GM12878 (cell line): ENCODE measurements at regions not wholly inside any gene's neighbourhood (a gene's known extent, or its start where the extent isn't known, plus 50 kb on each side); places are given as distances from the start of the nearest gene placed in this dataset.
"Not testable (repeated sequence)": the region's sequence is repeated elsewhere in the genome, so short reads cannot be mapped to it uniquely, and the experiment has no call there.

ENCODE experiments used
- ATAC-seq: fragments of 200-7000 bp; cut with Tn5 transposase; 3 replicates; pipeline ENCODE4 v1.9.1; 2020; ENCODE audit warnings: mild to moderate bottlenecking, moderate library complexity
- BruUV-seq: library from RNA; stranded (reverse); fragments of 400-500 nt; replicated peaks from 2 replicates; lab custom pipeline; 2021; lab: Mats Ljungman, UMichigan
- CTCF ChIA-PET: fragments of 300-600 bp; sonication (Branson Sonifier 250); formaldehyde crosslinking; extraction: SDS; loops from one replicate; lab custom pipeline; 2021; ENCODE audit warnings: inconsistent platforms; lab: Yijun Ruan, JAX
- POLR2A ChIA-PET: fragments of 350-600 bp; formaldehyde crosslinking; extraction: SDS; loops from one replicate; lab custom pipeline; 2021; ENCODE audit warnings: inconsistent platforms; lab: Charles Lee
- RAD21 ChIA-PET: fragments of 300-600 bp; sonication (Branson Sonifier 250); formaldehyde crosslinking; loops from one replicate; lab custom pipeline; 2023; ENCODE audit warnings: antibody characterized with exemption; ENCODE audit not compliant: unreplicated experiment; lab: Charles Lee
- SMC1A ChIA-PET: fragments of 300-600 bp; sonication (Branson Sonifier 250); formaldehyde crosslinking; loops from one replicate; lab custom pipeline; 2023; ENCODE audit not compliant: unreplicated experiment, uncharacterized antibody; lab: Charles Lee
- DNase-seq: peaks from one replicate; pipeline ENCODE4 v3.0.0-alpha.2; 2011; ENCODE audit warnings: low read depth, low spot score
- FAIRE-seq: peaks from 3 replicates; lab custom pipeline; 2011; peaks lifted over from hg19 to GRCh38; lab: Jason Lieb, UNC
- H2AFZ ChIP-seq: 2 replicates; pipeline ENCODE4 v1.6.0; 2011; ENCODE audit warnings: low read depth, low read length, control low read depth; ENCODE audit not compliant: control insufficient read depth
- H3K27ac ChIP-seq: 2 replicates; pipeline ENCODE4 v1.5.1; 2011; ENCODE audit warnings: control low read depth; ENCODE audit not compliant: control insufficient read depth, insufficient read depth
- H3K27me3 ChIP-seq, 2 experiments: replicated peaks in 1 of 2; 2 replicates each; pipeline versions ENCODE4 v1.6.0 to v1.6.1; 2011; ENCODE audit warnings: low read length in 1 of 2; ENCODE audit not compliant: control insufficient read depth in 2 of 2, insufficient read depth in 2 of 2
- H3K36me3 ChIP-seq, 2 experiments: 2 replicates each; pipeline ENCODE4 v1.5.1; 2011; ENCODE audit warnings: low read length in 1 of 2; ENCODE audit not compliant: control insufficient read depth in 2 of 2, insufficient read depth in 2 of 2
- H3K4me1 ChIP-seq: 2 replicates; pipeline ENCODE4 v1.6.1; 2011; ENCODE audit warnings: mild to moderate bottlenecking, low read length, moderate library complexity, mixed read lengths; ENCODE audit not compliant: control insufficient read depth, insufficient read depth
- H3K4me2 ChIP-seq: 2 replicates; pipeline ENCODE4 v1.6.0; 2011; ENCODE audit warnings: control low read depth; ENCODE audit not compliant: control insufficient read depth, insufficient read depth
- H3K4me3 ChIP-seq: fragments of 200-600 bp; sonication (generic); 2 replicates; pipeline ENCODE4 v1.5.1; 2016
- H3K79me2 ChIP-seq: 2 replicates; pipeline ENCODE4 v1.6.0; 2011; ENCODE audit warnings: low read length; ENCODE audit not compliant: control insufficient read depth, insufficient read depth
- H3K9ac ChIP-seq: 2 replicates; pipeline ENCODE4 v1.8.0; 2011; ENCODE audit warnings: low read length, control low read depth, mixed read lengths; ENCODE audit not compliant: control insufficient read depth, insufficient read depth
- H3K9me3 ChIP-seq: replicated peaks from 3 replicates; pipeline ENCODE4 v1.5.1; 2011; ENCODE audit warnings: mild to moderate bottlenecking, low read length; ENCODE audit not compliant: control insufficient read depth, insufficient read depth
- H4K20me1 ChIP-seq: 2 replicates; pipeline ENCODE4 v1.6.0; 2011; ENCODE audit not compliant: control insufficient read depth, insufficient read depth
- CBX5 ChIP-seq: sonication (generic); IDR thresholded peaks from 2 replicates; pipeline ENCODE4 v1.6.1; 2016; ENCODE audit warnings: low read depth, moderate library complexity, mild to moderate bottlenecking, inconsistent platforms
- KLF5 ChIP-seq: fragments of 450-650 bp; IDR thresholded peaks from 2 replicates; pipeline ENCODE4 v1.6.1; 2014; ENCODE audit warnings: mild to moderate bottlenecking; ENCODE audit not compliant: partially characterized antibody
- MLLT1 ChIP-seq: fragments of 450-650 bp; IDR thresholded peaks from 2 replicates; pipeline ENCODE4 v1.6.1; 2016; ENCODE audit warnings: mild to moderate bottlenecking
- MTA2 ChIP-seq: fragments of 450-650 bp; IDR thresholded peaks from 2 replicates; pipeline ENCODE4 v1.6.1; 2016; ENCODE audit warnings: low read depth, mild to moderate bottlenecking, moderate library complexity
- MYB ChIP-seq: fragments of 150-350 bp; IDR thresholded peaks from 2 replicates; pipeline ENCODE4 v1.6.1; 2014; ENCODE audit warnings: mild to moderate bottlenecking, low read depth, low read length, borderline replicate concordance
- PAX8 ChIP-seq: fragments of 450-650 bp; IDR thresholded peaks from 2 replicates; pipeline ENCODE4 v1.6.1; 2017; ENCODE audit warnings: mild to moderate bottlenecking, moderate library complexity
- PKNOX1 ChIP-seq: fragments of 450-650 bp; IDR thresholded peaks from 2 replicates; pipeline ENCODE4 v1.6.1; 2016; ENCODE audit warnings: mild to moderate bottlenecking
- RUNX3 ChIP-seq: IDR thresholded peaks from 2 replicates; pipeline ENCODE4 v1.6.1; 2012; ENCODE audit warnings: low read length, inconsistent platforms
- ZBED1 ChIP-seq: IDR thresholded peaks from 2 replicates; pipeline ENCODE4 v1.6.1; 2016; ENCODE audit warnings: borderline replicate concordance
- ZNF207 ChIP-seq: fragments of 450-650 bp; IDR thresholded peaks from 2 replicates; pipeline ENCODE4 v1.6.1; 2014; ENCODE audit warnings: antibody characterized with exemption, mild to moderate bottlenecking, borderline replicate concordance
- WGBS: methylation state at CpG from one replicate; pipeline ENCODE4 v1.1.6; 2016; ENCODE audit warnings: low lambda C conversion rate; ENCODE audit not compliant: insufficient replicate concordance, insufficient coverage; ENCODE audit errors: missing lambda C conversion rate; 5-methylcytosine and 5-hydroxymethylcytosine counted together
- in situ Hi-C: fragments of 300-500 bp; cut with MboI; formaldehyde crosslinking; loops from 9 replicates; pipeline ENCODE4 v1.14.3; 2018; ENCODE audit warnings: mixed read lengths
- intact Hi-C: fragments of 100-400 bp; cut with micrococcal nuclease; formaldehyde crosslinking; loops from one replicate; pipeline ENCODE4 v1.14.2; 2022; ENCODE audit not compliant: unreplicated experiment

- H3K27me3 ChIP-seq, H3K79me2 ChIP-seq, H3K27ac ChIP-seq, DNase-seq, RAD21 ChIA-PET, H3K4me2 ChIP-seq, ATAC-seq, in situ Hi-C loops, BruUV-seq, H3K9me3 ChIP-seq: not testable (repeated sequence)
- intact Hi-C loops, result loop anchor here (10.0 kb wide), 1 partner anchor 147 kb away; the partner anchor contains the start of gene EMB
- 75% methylated on average over 1 of the region's 1 CpG for WGBS
- peak; percentile 86 for TF ChIP-seq MLLT1
- TF ChIP-seq, all 136 proteins: peak for 1; not testable (repeated sequence) for 135
- H4K20me1 ChIP-seq, H3K9ac ChIP-seq, CTCF ChIA-PET, H2AFZ ChIP-seq, H3K4me3 ChIP-seq, H3K4me1 ChIP-seq, FAIRE-seq, POLR2A ChIA-PET, H3K36me3 ChIP-seq: not testable (repeated sequence)
- SMC1A ChIA-PET, result interaction anchor here (0.6 kb wide), 1 partner anchor 28 kb away, joined by 3 read pairs; no protein-coding TSS in a partner anchor
Measured at GRCh38 chr5:50591338-50591737, 75.1 kb upstream of the PARP8 start.

GRCh38 chr5:50593681-50594080, 72.8 kb upstream of the PARP8 start:
- Histone ChIP-seq H3K4me3 (no peak overlapping the region), H3K27me3 (no peaks in the 10 kb centered on the region), H3K36me3 (no peaks in the 10 kb centered on the region), H3K27ac (no peak overlapping the region), H2AFZ (no peak overlapping the region; the same call in 1 of the 2 replicates), H3K4me1 (no peaks in the 10 kb centered on the region), H3K79me2 (no peaks in the 10 kb centered on the region), H3K4me2 (no peak overlapping the region), H4K20me1 (no peaks in the 10 kb centered on the region), H3K9ac (no peak overlapping the region), H3K9me3 (no peaks in the 10 kb centered on the region)
- intact Hi-C loops (loop anchor here (10.0 kb wide), 1 partner anchor 149 kb away; the partner anchor contains the start of gene EMB), in situ Hi-C loops (no loop called here)
- FAIRE-seq (no peak), ATAC-seq (no peak), DNase-seq (no peak)
- CTCF ChIA-PET, result no interaction called here
- SMC1A ChIA-PET, result interaction anchor here (0.8 to 2.0 kb wide), 2 partner anchors 21 to 37 kb away, joined by 3 to 4 read pairs; no protein-coding TSS in a partner anchor
- POLR2A ChIA-PET, result no interaction called here
- RAD21 ChIA-PET, result no interaction called here
- TF ChIP-seq MYB (no peak), ZBED1 (no peak), ZNF207 (no peak), MTA2 (peak; percentile 24; the same call in 1 of the 2 replicates), MLLT1 (0 out of 2 replicates have a peak, but pooled peaks have one; percentile 24), RUNX3 (0 out of 2 replicates have a peak, but pooled peaks have one; percentile 33), KLF5 (no peak), CBX5 (no peak), PKNOX1 (peak; percentile 52; the same call in 1 of the 2 replicates), PAX8 (no peak)
- WGBS, result 0% methylated on average over 1 of the region's 1 CpG
- BruUV-seq, result no TSS peak
